NCI-H526 treated with DMSO at 0.1 percent for 48 hours (cell line): ENCODE measurements at regions not wholly inside any gene's neighbourhood (a gene's known extent, or its start where the extent isn't known, plus 50 kb on each side); places are given as distances from the start of the nearest gene placed in this dataset.

Experiments
- DNase-seq: peaks from one replicate; lab custom pipeline; 2025; lab: John Stamatoyannopoulos, UW

DNA sequence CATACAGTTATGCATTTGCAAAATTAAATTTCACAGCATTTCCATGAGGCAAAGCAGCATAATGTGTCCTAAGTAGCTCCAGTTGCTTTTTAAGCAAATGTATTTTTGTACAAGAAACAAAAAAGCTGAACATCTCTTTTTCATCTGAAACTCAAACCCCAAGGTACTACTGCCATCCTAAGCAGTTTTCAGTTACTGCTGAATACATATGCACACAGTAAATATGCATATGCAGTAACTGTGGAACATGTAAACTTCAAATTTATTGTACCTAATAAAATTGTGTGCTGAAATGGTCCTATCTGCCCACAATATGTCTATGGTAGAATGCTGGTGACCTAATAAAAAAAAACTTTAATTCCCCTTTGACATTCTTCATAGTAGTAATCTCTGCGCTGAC lies 458.6 kb upstream of the INTU start:
- DNase-seq = no peak

DNA sequence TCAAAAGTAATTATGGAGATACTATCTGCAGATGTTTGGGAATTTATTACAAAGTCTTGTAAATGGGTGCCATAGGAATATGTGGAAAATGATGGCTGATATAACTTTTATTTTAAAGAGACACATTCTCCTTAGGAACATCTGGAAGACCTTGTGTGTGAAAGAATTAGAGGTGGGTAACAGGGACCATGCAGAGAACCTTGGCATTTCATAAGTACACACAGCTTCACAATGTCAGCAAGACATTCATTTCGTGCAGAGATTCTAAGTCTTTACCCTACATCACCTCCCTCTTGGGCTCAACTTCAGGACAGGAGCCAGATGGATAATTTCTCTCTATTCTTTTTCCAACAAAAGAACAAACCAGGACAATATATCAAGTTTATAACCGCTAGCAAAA lies 458.1 kb upstream of the INTU start:
- DNase-seq = no peak

DNA sequence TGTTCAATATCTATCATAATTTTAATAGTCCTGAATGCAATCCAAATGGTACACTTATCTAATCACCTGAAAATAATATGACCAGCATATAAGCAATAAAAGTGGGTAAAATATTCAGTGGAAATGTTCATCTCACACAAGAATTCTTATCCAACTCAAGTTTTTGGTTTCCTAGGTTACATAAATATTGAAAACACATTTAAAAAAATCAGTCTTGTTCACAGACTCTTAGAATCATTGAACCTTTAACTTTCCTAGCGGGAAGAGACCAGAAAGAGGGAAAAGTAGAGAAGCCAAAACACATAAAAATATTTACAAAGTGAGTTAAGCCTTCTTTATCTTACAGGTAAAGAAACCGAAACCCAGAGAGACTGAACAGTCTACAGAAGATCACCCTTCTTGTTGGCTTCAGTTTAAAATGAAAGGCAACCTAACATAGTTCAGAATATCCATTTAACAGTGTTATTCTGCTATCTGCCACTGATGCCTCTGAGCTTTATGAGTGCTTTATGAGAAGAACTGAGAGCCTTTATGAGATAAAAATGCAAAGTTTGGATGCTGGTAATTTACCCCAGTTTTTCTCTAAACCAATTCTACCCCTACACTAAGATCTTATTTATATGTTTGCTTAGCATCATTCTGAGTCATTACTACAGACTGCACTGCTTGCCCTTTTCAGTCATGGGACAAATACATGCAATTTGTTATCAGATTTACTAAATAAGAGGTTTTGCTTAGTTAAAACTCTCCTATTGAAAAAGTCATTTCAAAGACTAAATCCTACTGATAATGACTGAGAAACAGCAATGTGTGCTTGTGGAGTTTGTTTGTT lies 453.3 kb upstream of the INTU start:
- no peak for DNase-seq

DNA sequence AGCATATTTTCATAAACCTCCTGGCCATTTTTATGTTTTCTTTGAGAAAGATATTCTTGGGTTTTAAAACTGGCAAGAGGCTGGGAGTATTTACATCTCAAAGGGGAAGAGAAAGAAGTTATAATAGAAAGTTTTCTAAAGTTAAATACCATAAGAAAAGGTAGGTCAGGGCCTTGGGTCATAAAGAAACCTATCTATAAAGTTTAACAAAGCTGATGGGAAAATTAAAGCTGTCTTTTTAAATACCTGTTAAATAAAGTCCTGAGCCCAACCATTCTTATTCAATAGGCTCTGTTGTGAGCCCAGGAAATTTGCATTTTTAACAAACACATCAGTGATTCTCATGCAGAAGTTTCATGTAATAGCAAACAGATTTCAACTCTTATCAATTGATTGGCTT lies 451.8 kb upstream of the INTU start:
- DNase-seq = no peak

DNA sequence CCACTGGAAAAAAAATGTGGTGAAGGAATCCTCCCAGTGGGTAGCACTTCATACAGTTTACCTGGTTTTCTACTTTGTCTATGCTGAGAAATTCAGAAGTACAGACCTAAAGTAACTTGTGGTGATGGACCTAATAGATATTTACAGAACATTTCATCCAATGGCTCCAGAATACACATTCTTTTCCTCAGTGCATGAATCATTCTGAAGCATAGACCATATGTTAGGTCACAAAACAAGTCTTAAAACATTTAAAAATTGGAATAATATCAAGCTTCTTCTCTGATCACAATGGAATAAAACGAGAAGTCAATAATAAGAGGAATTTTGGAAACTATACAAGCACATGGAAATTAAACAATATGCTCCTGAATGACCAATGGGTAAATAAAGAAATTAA lies 450.1 kb upstream of the INTU start:
- no peak for DNase-seq

DNA sequence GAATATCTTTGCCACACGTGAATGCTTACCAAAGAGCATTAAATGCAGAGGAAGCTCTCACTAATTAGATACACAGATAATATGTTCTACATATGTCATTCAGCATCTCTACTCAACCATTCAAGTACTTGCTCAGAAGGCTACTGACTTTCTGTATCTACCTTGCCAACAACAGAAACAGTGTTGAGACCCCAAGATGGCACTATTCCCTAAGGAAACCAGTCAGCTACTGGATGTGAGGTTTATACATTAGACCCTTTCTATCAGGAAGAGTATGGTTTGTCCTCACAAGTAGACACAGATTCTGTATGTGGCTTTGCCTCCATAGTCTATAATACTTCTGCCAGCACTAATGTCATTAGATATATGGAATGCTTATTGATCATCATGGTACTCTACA lies 443.9 kb upstream of the INTU start:
- no peak for DNase-seq

DNA sequence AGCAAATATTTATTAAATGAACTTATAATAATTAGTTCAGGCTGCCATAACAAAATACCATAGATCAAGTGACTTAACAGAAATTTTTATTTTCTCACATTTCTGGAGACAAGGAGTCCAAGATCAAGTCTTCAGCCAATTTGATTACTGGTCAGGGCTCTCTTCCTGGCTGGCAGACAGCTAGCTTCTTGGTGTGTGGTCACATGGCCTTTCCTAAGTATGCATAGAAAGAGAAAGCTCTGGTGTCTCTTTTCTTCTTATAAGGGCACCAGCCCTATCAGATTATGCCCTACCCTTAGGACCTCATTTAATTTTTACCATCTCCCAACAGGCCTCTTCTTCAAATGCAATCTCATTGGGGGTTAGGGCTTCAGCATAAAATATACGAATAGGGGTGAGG lies 438.5 kb upstream of the INTU start:
- DNase-seq = no peak

DNA sequence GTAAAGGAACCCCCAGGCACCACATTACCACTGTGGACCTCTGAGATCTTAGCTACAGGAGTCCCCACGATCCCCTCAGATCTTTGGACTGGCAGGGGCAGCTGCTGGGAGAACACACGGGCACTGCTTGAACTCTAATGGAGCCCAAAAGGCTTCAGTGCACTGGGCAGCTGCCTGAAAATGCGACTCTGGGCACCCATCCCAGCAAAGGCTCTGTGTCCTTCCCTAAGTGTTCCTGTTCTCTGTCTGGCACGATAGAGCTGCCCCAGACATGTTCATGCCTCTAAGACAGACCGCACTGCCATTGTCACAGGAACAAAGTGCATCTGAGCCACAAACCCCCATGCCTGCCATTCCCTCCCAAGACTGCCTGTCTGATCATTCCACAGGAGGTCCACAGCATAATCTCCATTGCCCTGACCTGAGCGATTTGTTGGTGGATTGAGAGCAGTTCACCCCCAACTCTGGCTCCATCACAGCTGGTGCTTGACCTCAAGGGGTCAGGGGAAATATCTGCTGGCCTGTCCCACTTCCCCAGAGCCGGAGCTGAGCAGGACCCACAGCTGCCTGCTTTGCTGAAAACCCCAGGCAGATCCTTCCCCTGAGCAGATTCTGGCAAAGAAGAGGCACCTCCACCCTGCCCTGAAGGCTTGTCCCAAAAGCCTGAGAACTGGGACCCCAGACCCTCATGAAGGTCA lies 436.0 kb upstream of the INTU start:
- no peak for DNase-seq

DNA sequence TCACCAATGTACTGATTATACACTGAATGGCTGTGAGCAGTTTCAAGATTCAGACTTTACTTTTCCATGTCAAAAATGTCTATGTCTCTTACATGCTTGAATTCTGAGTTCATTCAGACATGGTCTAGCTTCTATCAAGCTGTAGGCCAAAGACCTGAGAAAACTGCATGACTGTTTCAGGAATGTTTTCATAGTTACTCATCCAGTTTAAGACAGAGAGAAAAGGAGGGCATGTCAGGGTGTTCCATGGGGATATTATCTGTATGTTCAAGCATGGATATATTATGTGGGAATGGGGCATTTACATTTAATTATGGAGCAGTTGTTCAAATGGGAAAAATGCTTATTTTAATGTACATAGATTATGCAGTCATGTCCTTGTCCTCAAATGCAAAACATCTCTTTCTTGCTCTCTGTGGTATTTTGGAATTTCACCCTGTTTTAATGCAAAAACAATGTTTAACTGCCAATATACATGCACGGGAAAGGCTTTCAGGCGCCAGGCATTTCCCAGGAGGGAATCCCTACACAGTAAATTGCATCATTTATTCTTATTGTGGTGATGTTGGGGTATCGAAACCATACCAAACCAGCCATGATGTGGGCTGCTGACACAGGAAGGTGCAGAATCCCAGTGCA lies 429.1 kb upstream of the INTU start:
- DNase-seq = no peak

DNA sequence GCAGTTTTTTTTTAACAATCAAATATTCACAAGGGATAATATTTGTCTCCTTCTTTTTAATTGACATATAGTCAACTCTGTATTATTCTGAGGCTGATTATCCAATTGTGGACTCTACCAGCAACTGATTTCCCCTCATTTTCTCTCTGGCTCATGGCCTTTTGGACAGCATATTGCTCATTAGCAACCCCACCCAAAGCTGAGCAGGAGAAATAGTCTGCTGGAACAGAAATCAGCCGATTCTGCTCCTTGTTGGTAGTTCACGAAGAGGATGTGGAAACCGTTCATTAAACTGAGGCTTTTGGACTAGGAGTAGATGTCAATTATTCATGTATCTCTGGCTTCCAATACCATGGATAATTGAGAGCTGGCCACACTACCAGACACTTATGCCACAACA lies 428.4 kb upstream of the INTU start:
- no peak for DNase-seq

DNA sequence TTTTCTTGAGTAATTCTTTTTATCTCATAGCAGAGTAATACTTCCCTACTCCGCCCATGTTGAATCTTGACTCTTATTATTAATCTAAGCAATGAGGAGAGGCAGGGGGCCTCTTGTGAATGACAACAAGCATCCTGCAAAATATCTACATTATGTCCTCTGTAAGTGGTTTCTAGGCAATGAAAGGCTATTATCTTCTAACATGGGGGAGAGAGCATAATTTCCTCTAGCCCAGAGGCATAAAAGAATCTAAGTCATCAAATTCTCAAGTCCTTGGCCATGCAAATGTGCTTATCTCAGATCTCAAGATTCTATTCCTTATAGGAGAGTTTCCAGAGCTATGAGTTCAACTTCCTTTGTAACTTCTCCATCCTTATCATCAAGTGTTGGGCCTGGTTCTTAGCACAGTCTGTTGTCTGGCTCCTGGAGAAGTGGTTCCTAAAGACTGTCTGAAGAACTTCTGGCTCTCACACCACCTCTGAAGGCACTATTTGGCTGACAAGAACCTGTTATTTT lies 423.1 kb upstream of the INTU start:
- DNase-seq = no peak

DNA sequence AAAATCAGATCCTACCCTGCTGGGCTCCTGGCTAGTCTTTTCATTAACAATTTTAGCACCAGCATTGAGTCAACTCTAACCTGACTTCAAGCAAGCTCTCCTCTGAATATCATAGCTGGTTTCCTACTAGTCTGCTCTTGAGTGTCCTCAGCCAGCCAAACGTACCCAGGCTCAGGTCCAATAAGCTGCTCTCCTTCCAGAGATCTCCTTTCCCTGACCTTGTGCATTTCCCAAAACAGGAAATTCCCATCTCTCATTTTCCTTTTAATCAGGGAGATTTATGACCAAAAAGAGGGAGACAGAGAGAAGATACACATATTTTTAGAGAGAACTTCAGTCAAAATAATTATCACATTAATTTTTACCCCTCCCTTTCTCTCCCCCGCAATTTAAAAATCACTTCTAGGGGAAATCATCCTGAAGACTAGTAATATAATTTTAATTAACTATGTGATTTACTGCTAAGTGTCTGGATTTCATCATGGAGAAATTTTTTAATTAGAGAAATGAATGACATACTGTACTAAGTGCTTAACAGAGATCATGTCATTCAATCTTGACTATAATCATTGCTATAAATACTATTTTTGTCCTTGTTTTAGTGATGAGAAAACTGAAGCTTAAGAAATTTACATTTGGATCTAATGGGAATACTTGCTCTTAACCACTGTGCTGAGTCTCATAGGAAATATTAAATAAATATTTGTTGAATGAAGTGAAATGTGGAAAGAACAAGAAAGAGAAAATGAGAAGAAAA lies 421.7 kb upstream of the INTU start:
- DNase-seq = no peak

DNA sequence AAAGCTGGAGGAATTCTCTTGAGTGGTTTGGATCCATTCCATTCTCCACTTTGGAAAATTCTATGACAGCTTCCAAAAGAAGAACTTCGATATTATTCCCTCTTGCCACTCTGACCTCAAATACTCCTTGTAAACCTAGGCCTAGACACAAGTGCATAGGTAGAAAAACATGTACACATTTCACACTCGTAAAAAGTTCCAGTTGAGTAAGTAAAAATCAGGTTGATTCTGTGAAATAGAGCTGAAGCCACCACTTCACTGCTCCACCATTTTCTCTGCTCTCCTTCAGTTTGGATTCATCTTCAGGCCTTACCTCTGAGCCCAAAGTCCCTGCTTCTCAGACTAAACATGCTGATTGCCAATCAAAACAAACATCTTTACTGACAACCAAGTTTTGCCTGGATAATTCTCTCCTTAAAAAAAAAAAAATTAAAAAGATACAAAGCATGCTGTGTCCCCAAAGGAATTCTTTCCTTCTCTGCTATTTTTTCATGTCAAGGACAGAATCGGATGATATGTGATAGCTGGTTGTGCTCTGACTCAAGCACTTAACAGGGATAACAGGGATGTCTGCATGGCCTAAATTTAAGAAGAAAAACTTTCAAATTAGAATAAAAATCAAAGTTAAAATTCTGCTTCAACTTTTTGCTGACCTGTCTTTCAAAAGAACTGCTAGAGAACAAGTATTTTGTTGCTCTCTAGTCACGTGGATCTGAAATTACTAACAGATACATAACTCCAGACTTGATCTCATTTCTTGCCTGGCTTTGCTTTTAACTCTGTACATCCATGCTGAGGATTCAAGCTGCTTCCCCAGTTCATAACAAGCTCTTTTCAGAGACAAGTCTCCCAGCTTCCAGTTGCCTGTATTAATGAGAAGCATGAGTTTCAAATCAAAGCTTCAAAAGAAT lies 420.9 kb upstream of the INTU start:
- DNase-seq = no peak

DNA sequence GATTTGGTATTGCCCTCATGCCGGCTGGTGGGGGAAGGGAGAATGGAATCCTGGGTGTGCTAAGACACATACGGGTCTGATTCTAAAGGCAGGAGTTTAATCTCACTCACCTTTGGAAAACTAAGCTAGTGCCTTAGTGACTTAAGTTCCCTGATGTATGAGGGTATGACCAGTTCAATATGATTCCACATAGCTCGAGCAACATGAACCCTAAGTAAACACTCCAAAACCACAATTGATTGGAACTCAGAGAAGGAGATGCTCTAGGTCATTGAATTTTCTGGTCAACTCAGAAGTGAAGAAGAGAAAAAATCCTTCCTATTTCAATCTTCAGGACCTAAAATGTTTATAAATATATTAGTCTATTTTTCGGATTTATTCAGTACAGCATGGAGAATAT lies 420.1 kb upstream of the INTU start:
- DNase-seq = no peak

DNA sequence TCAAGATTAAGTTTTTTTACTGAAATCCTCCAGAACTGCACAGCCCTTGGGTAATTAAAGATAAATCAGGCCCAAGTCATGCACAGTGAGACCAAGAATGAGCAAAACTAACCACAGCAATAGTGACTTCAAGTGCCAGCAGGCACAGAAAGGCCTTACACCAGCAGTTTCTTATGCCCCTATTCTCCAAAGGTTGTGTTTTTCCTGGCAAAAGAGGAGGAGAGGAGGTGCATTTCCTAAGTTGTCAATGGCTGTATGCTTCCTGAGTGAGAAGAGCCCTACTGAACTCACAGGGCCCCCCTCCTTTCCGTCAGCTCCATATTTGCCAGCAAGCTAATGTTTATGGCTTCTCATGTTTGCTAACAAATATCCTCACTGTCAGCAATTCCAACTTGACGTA lies 418.7 kb upstream of the INTU start:
- DNase-seq = no peak

DNA sequence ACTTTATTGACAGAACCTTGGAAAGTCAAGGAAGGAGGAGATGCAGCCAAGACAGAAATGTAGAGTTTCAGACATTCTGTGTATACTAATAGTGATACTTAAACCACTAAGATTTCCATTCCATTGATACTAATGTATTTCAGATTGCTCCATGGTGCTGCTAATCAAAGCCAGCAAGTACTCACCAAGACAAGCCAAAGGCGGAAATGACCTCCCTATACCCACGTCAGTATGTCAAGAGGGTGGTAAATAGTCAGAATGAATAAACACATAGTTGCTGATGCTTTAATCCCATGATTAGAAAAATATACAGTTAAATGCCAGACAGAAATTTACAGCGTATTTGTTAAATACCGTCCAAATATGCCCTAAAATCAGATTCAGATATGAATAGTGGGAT lies 417.8 kb upstream of the INTU start:
- no peak for DNase-seq

DNA sequence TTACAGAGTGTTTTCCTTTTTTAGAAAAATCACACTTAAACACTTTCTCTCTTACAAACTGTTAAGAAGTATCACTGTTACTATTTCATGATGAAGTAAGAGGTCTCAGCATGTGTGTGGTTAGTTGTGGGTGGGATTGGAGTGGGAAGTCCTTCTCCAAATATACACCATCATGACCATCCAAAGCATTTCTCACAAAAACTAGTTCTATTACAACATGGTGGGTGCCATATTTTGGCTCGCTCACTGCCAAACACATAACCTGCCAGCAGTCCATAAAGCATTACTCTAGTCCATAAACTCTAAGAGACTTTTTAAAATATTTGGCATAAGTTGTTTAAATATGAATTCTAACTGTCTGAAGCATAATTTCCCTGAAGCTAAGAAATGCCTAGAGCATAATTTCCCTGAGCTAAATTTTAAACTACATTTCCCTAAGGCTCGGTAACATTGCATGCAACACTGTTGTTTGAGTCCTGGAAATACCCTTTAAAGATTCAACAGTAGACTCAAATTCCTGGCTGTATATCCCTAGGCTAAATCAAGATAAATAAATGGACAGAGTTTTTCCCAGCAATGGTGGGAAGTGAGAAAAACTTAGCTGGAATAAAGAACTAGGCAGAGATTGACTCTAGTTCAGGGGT lies 415.0 kb upstream of the INTU start:
- no peak for DNase-seq

DNA sequence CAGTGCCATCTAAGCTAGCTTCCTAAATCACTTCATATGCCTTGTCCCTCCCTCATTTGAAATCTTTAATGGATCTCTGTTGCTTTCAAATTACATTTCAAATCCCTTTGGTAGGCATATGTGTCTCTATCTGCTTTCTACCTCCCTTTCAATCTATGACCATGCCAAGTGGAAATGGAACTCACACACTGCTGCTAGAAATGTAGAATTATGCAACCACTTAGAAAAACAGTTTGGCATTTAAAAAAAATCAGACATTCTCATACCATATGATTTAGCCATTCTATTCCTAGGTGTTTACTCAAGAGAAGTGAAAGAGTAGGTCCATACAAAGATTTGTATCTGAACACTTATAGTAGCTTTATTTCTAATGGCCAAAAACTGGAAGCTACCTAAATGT lies 413.5 kb upstream of the INTU start:
- DNase-seq = no peak

DNA sequence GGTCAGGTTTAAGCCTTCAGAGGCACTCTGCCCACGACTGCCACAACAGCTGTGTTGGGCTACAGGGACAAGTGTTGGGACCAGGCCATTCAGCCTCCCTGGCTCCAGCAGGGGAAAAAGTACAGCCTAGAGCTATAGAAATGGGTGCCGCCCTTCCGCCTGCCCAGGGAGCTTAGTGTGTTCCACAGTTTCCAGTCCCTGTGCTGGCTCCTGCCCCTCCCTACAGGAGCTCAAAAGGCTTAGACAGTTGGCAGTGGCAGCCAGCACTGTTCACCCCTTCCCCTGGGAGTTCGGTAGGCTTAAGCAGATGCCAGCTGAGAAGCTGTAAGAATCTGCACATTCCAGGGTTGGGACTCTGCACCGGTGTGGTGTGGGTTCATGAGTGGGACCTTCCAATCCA lies 408.2 kb upstream of the INTU start:
- no peak for DNase-seq

DNA sequence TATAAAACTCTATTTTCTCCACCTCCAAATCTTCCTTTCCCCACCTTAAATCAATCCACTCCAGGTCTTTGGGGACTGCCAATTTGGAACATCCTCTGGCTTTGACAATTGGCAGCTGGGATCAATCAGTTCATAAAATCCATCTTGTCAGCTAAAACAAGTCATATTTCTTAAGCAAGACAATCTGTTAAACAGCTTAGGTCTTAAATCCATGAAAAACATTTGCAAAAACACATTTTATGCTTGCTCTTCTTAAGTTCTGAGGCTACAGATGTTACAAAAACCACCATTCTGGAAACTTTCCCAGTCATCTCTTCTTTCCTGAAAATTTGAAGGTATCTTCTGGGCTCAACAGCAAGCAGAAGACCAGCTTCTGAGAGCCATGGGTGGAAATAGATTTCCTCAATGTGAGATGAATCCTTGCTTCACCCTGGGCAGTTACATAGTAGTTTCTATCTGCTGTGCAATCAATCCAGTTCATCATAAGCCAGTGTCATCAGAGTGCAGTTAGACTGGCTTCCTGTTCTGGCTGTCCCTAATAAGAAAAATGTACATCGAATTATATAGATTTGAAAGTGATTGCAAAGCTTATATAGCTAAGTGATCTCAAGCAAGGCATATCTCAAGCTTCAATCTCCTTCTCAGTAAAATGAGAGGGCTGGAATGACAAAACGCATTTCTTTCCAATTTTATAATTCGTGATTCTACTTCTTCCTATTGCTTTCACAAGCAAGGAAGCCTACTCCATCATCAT lies 402.7 kb upstream of the INTU start:
- DNase-seq = no peak
